ENCODE measurements at regions not wholly inside any gene's neighbourhood (a gene's known extent, or its start where the extent isn't known, plus 50 kb on each side); places are given as distances from the start of the nearest gene placed in this dataset.

DNA sequence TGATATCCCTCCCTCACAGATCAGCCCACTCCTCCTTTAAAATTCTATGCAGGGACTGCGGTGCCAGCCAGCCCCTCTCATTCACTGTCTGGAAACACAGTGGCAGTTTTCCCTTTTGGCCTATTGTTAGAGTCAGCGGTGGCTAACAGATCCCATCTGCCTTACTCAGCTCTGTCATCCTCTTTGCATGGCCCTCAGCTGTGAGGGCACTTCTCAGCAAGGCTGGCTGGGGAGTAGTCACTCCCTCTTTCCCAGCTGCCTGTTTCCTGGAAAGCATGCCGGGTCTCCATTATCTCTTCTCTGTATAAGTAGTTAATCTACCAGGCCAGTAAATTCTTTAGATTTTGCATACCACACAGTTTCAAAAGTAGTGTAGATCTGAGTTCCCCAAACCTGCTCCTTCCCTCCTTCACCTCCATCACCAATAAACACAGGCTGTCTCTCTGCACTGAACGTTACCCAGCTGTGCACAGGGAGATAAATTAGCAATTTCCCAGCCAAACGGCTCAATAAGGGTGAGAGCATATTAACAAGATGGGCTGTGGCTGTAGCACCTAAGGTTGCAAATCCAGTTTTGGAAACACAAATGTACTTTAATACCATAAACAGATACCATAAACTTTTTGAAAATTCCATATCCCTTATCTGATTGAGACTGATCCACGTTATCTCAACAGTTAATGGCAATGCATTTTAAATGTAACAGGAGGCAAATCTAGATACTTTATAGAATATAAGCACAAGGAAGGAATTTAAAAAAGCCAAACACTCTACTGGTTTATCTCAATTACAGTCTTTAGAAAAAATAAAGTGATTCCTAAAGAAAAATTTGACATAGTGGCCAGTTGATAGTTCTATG, 229.3 kb downstream of the ANKRD50 start:
- TF ChIP-seq ELF1 (IDR thresholded peaks at IDR 0.05): no peak
- TF ChIP-seq RXRA (IDR thresholded peaks at IDR 0.05; ENCODE audit: borderline replicate concordance, low read depth): no peak
- no peak for TF ChIP-seq POLR2AphosphoS5 (IDR thresholded peaks at IDR 0.05; ENCODE audit: low read depth, low read length)
- no peak for TF ChIP-seq SMC3 (IDR thresholded peaks at IDR 0.05; ENCODE audit: low read depth, low read length)
- TF ChIP-seq TAF1 (IDR thresholded peaks at IDR 0.05; ENCODE audit: borderline replicate concordance, low read depth, low read length): no peak

Data from SK-N-SH (cell line).